ENCODE measurements at regions not wholly inside any gene's neighbourhood (a gene's known extent, or its start where the extent isn't known, plus 50 kb on each side); places are given as distances from the start of the nearest gene placed in this dataset.

DNA sequence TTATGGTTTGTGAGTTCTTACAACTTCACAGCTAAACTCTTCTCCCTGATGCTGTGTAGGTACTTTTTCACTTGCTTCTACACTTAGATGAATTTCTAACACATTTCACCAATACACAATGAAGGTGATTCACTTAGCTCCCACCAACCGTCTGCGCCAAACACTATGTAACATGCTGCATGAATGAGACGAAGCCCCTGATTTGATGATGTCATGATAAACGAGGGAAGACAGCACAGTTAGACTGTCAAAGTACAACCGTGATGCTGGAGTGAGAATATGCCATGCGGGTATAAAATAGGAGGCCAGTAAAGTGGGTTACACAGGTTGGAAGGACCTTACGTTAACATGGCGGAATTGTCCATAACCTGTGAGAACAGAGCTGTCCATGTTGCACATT, 100.8 kb downstream of the KCNA4 start:
- Mint-ChIP-seq H3K9me3 (no peaks in the 10 kb centered on the region), H3K27me3 (ENCODE audit: low read depth, poor library complexity) (no peaks in the 10 kb centered on the region)
- no peak for DNase-seq

GRCh38 chr11:29914203-29914930, 102.5 kb downstream of the KCNA4 start:
- H3K27ac Mint-ChIP-seq: no peak overlapping the region
- TF ChIP-seq, protein P1, sequence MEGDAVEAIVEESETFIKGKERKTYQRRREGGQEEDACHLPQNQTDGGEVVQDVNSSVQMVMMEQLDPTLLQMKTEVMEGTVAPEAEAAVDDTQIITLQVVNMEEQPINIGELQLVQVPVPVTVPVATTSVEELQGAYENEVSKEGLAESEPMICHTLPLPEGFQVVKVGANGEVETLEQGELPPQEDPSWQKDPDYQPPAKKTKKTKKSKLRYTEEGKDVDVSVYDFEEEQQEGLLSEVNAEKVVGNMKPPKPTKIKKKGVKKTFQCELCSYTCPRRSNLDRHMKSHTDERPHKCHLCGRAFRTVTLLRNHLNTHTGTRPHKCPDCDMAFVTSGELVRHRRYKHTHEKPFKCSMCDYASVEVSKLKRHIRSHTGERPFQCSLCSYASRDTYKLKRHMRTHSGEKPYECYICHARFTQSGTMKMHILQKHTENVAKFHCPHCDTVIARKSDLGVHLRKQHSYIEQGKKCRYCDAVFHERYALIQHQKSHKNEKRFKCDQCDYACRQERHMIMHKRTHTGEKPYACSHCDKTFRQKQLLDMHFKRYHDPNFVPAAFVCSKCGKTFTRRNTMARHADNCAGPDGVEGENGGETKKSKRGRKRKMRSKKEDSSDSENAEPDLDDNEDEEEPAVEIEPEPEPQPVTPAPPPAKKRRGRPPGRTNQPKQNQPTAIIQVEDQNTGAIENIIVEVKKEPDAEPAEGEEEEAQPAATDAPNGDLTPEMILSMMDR (IDR thresholded peaks at IDR 0.05): no peak
- DNase-seq: no peak
- H3K9me3 Mint-ChIP-seq: no peaks in the 10 kb centered on the region
- no peak overlapping the region for H3K4me3 Mint-ChIP-seq
- peaks cover 3% of the 10 kb centered on the region for H3K27me3 Mint-ChIP-seq (ENCODE audit: low read depth, poor library complexity)
- no peaks in the 10 kb centered on the region for H3K4me1 Mint-ChIP-seq
- no peaks in the 10 kb centered on the region for H3K36me3 Mint-ChIP-seq (ENCODE audit: low read depth)

More for the DNA sequence above, 100.8 kb downstream of the KCNA4 start:
- Mint-ChIP-seq H3K4me3 (no peak overlapping the region), H3K36me3 (ENCODE audit: low read depth) (no peaks in the 10 kb centered on the region), H3K4me1 (no peaks in the 10 kb centered on the region), H3K27ac (no peak overlapping the region)
- TF ChIP-seq, protein P1 (IDR thresholded peaks at IDR 0.05): no peak

GRCh38 chr11:29913352-29913751, 103.5 kb downstream of the KCNA4 start:
- H3K4me3 Mint-ChIP-seq: no peak overlapping the region
- no peak for DNase-seq
- no peak overlapping the region for H3K27ac Mint-ChIP-seq

GRCh38 chr11:29900382-29900781, 116.4 kb downstream of the KCNA4 start:
- H3K4me1 Mint-ChIP-seq: no peaks in the 10 kb centered on the region
- peaks cover under 1% of the 10 kb centered on the region for H3K9me3 Mint-ChIP-seq
- DNase-seq: no peak
- no peak overlapping the region for H3K27ac Mint-ChIP-seq
- H3K36me3 Mint-ChIP-seq (ENCODE audit: low read depth): no peaks in the 10 kb centered on the region
- H3K4me3 Mint-ChIP-seq: no peak overlapping the region
- no peaks in the 10 kb centered on the region for H3K27me3 Mint-ChIP-seq (ENCODE audit: low read depth, poor library complexity)
- TF ChIP-seq, protein P1 (IDR thresholded peaks at IDR 0.05): no peak

More at GRCh38 chr11:29913352-29913751, 103.5 kb downstream of the KCNA4 start:
- TF ChIP-seq, protein P1 (IDR thresholded peaks at IDR 0.05): no peak
- H3K27me3 Mint-ChIP-seq (ENCODE audit: low read depth, poor library complexity): peaks cover 3% of the 10 kb centered on the region
- H3K36me3 Mint-ChIP-seq (ENCODE audit: low read depth): no peaks in the 10 kb centered on the region
- H3K4me1 Mint-ChIP-seq: no peaks in the 10 kb centered on the region
- no peaks in the 10 kb centered on the region for H3K9me3 Mint-ChIP-seq

- H3K9me3 Mint-ChIP-seq: peaks cover 5% of the 10 kb centered on the region
- TF ChIP-seq, protein P1 (IDR thresholded peaks at IDR 0.05): no peak
- H3K27ac Mint-ChIP-seq: no peak overlapping the region
- H3K4me3 Mint-ChIP-seq: no peak overlapping the region
- peaks cover 3% of the 10 kb centered on the region for H3K27me3 Mint-ChIP-seq (ENCODE audit: low read depth, poor library complexity)
- no peaks in the 10 kb centered on the region for H3K36me3 Mint-ChIP-seq (ENCODE audit: low read depth)
- no peak for DNase-seq
- H3K4me1 Mint-ChIP-seq: no peaks in the 10 kb centered on the region
Observed at GRCh38 chr11:29879560-29879959, 137.3 kb downstream of the KCNA4 start.

- H3K9me3 Mint-ChIP-seq: no peaks in the 10 kb centered on the region
- H3K27ac Mint-ChIP-seq: no peak overlapping the region
- no peak for DNase-seq
- TF ChIP-seq, protein P1 (IDR thresholded peaks at IDR 0.05): no peak
- H3K27me3 Mint-ChIP-seq (ENCODE audit: low read depth, poor library complexity): peaks cover 3% of the 10 kb centered on the region
- no peaks in the 10 kb centered on the region for H3K36me3 Mint-ChIP-seq (ENCODE audit: low read depth)
- no peak overlapping the region for H3K4me3 Mint-ChIP-seq
- H3K4me1 Mint-ChIP-seq: no peaks in the 10 kb centered on the region
Observed at GRCh38 chr11:29876192-29876591, 140.6 kb downstream of the KCNA4 start.

All from nephron progenitor cell (in vitro differentiated cells).